ENCODE measurements at regions not wholly inside any gene's neighbourhood (a gene's known extent, or its start where the extent isn't known, plus 50 kb on each side); places are given as distances from the start of the nearest gene placed in this dataset.

DNA sequence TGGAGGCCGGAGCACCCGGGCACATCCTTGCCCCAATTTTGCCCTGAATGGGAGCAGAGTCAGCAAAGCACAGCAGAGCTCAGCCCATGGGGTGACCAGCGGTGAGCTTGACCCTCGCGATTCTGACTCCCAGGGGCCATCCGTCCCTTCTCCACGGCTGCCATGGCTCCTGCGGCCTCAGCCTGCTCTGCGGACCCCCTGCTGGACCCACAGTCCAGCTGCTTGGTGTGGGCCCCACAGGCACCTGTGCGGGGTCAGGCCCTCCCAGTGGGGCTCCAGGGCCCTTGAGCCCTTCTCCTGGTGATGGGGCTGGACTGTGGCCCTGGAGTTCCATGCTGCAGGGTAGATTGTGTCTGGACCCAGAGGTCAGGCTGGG is 144.2 kb downstream of the ENGASE start:
- no peak for DNase-seq (ENCODE audit: low read depth)

DNA sequence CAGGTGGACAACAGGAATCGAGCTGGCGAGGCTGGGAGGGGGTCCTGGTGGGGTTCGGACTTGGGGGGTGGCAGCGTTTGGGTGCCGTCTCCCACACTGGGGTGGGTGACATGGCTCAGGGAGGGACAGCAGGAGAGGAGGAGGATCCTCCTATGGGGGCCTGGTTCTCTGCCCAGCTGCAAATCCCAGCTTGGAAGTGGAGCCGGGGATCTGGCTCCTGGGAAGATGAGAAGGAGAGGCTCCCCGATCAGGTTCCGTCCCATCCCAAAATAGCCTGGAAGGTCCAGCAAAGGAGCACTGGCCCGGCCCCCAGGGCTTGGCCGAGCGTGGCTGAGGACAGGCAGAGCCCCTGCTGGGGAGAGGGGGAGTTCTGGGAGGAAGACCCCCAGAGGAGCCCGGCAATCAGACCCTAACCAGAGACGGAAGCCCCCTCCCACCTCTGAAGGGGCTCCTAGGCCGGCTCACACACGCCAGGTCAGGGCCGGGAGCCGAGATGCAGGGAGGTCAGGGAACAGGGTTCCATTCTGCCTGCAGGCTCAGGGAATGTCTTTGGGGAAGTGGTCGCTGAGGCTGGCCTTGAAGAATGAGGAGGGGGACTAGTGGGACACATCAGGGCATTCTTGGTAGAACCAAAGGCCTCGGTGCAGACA is 143.7 kb downstream of the ENGASE start:
- no peak for DNase-seq (ENCODE audit: low read depth)

DNA sequence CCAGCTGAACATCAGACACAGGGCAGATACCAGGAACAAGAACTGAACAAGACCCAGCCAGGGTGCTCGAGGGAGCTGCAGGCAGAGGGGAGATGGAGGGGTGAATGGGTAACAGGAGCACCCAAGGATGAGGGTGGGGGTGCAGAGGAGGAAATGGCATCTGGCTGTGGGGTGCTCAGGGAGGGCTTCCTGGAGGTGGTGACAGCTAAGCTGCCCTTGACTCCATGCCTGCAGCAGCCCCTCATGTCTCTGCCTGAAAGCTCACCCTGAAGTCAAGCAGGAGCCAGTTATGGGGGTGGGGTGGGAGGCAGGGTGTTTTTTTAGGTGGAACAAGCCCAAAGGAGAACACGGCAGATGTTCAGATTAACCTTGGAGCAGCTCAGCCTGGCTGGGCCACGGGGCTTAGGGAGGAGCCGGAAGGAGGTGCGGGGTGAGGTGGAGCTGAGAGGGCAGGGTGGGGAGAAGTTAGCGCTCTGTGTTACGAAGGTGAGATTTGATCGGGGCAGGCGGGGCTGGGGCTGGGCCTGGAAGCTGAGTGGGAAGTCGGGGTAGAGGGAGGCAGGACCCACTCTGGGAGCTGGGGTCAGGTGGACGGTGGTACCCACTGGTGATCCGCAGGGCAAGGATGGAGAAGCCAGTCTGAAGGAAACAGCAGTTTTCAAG is 143.0 kb downstream of the ENGASE start:
- no peak for DNase-seq (ENCODE audit: low read depth)

DNA sequence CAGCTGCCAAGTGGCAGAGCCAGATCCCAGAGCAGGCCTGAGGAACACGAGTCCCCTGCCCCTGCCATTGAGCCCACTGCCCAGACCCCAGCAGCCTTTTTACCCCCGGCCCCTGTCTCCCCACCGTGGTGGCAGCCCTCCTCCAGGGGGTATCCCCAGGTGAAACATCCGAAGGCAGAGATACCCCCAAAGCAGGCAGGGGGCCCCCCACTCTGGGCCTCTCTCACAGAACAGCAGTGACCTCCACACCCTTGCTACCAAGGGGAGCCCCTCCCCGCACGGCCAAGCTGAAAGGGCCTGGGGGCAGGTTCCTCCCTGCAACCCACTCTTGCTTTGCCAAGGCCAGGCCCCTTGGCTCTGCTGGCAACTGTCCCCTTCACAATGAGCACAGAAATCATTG is 142.2 kb downstream of the ENGASE start:
- DNase-seq (ENCODE audit: low read depth) = no peak

DNA sequence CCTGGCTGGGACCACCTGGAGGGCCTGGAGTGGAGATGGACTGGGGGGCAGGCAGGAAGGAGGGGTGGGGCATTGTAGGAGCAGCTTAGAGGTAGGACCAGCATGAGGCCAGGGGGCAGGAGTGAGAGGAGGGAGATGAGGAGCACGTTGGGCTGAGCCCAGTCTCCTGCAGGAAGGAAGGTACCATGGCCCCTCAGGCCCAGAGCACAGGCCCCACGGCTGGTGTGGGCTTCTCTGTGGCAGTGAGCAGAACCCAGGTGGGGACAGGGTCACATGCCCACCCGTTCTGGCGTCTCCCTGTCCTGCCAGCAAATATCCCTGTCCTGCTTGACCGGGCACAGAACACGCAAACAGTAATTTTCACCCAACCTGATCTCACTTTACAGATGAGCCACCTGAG is 141.8 kb downstream of the ENGASE start:
- DNase-seq (ENCODE audit: low read depth) = no peak

DNA sequence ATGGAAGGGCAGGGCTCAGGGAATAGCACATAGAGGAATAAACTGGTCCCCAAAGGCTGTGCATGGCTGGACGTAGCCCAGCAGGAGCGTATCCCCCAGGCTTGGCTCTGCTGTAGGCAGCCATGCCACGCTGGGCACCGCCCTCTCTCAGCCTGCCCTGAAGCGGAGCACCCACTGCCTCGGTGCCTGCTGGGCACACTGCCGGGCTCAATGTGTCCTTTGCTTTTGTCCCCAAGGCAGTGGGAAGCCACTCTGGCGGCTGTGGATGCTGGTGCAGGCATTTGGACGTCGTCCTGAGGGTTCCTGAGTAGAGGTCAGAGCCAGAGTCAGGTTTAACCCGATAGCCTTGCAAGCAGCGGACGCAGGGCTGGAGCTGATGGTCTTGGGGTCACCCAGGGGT is 141.0 kb downstream of the ENGASE start:
- DNase-seq (ENCODE audit: low read depth) = no peak

DNA sequence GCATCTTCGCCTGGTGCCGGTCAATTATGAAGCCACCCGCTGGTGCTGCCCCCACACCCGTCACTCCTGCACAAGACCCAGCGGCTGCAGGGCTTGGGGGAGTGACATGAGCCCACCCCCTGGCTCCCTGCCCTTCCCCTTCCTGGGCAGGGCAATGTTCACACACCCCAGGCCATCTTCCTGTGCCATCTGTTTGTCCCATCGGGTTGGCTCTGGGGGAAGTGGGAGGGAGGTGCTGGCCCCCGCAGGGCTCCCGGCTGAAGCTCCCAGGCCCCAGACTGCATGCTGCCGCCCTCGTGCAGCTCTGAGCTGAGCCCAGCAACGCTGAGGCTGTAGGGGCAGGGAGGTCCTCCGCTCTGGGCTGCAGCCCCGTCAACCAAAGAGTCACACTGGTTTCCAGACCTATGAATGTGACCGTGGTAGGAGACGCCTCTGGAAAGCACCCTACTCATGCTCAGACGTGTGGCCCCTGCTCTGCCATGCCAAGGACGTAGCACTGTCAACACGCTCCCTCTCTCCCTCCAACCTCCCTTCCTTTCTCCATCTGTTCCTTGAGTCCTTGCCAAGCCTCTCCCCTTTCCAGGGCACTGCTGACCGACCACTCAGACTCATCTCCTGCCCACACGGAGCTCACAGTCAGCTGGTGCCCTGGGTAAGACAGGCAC is 140.4 kb downstream of the ENGASE start:
- no peak for DNase-seq (ENCODE audit: low read depth)

DNA sequence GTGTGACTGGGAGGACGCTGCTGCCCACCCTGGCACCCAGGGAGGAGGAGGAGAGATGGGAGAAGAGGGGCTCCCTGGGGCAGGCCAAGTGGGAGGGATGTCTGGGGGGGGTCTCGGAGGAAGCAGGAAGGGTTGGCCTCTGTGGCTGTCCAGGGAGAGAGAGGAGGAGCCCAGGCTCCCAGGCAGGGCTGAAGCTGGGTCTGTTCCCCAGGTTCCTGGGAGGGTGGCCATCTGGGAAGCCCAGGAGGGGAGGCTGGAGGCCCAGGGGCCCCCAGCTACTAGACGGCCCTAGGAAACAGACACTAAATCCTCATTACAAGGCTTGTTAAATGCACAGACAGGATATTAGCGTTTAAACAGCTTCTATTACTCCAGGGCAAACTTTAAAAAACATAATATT is 139.8 kb downstream of the ENGASE start:
- no peak for DNase-seq (ENCODE audit: low read depth)

DNA sequence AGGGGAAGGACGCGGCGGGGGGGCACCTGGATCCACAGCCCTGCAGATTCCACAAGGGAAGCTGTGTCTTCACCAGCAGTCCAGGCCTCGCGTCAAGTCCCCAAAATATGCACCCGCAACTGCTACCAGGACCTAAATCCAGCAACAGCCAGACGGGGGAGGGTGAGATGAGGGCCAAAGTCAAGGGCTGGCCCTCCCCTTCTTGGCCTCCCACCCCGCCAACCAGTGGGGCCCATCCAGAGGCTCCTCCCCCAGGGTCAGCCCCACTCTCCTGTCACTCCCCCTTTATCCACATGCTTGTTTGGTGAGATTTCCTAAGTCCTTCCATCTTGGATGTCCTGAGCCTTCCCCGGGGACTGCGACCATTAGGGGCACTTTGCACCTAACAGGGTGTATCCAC is 138.7 kb downstream of the ENGASE start:
- DNase-seq (ENCODE audit: low read depth) = no peak

DNA sequence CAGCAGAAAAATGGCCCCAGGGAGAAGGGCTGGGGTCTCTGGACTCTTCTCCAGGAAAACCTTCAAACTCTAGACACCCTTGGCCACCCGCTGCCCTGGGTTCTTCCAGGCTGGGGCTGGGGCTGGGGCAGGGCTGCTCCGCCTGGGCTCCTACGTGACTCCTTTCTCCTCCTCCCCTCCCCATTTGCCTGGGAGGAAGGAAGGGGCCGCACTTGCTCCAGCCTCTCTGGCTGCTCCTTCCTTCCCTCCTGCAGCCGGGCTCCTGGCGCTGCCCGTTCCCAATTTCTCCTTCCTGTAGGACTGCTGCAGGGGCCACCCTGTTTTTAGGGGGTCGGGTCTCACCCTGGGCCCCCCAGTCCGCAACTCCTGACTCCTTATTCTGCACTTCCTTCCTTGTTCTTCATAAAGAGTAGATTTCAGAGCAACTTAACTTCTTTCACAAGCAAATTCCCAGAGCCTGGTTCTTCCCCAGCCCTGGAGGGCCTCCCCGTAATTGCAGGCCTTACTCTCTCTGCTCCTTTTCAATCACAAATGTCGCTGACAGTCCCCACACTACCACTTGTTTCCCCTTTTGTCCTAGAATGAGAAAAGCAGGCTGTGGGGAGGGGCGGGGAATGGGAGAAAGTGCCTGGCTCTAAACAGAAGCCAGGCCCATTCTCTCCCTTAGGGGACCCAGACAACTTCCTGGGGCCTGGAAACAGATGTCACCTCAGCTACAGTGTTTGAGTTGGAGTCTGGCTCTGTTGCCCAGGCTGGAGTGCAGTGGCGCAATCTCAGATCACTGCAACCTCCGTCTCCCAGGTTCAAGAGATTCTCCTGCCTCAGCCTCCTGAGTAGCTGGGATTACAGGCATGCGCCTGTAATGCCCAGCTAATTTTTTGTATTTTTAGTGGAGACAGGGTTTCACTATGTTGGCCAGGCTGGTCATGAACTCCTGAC is 137.8 kb downstream of the ENGASE start:
- DNase-seq (ENCODE audit: low read depth) = no peak

DNA sequence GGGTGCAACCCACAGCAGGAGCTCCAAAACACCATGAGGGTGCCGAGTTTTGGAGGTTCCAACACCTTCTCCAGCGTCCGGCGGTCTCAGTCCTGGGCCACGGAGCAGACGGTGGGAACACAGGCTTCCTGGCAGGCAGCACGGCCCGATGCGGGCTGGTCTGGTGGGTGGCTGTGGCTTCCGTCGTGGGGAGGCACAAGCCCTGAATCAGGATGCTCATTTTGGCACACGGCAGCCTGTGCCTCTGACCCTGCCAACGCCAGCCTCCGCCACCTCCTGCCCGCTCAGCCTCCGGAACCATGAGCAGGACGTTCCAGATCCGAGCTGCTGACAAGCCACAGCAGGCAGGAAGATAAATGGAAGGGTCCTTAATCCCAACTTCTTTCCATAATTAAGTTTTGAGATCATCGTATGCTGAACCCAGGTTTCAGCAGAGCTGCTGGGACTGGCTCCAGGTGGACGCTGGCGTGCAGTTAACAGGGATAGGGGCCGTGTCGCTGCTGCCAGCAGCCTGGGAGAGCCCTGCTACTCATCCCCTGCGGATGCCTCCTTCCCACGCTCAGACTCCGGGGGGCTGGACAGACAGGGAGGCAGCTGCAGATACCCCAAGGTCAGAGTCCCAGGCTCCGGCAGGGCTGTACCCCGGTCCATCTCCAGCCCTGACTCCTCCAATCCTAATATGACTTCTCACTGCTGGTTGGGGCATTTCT is 136.6 kb downstream of the ENGASE start:
- no peak for DNase-seq (ENCODE audit: low read depth)

DNA sequence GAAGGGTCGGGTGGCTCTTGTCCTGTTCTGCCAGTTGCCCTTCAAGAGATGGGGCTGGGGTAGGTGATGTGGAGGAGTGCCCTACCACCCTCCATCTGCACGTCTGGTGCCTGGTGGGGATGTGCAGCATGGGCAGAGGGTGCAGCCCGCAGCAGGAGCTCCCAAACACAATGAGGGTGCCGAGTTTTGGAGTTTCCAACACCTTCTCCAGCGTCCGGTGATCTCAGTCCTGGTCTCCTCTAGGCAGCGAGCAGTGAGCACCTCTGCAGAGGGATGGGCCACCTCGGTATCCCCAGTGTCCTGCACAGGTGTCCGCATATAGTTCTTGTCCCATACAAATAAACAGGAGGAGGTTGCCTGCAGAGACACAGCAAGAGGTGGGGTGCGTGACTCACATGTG is 136.0 kb downstream of the ENGASE start:
- no peak for DNase-seq (ENCODE audit: low read depth)

DNA sequence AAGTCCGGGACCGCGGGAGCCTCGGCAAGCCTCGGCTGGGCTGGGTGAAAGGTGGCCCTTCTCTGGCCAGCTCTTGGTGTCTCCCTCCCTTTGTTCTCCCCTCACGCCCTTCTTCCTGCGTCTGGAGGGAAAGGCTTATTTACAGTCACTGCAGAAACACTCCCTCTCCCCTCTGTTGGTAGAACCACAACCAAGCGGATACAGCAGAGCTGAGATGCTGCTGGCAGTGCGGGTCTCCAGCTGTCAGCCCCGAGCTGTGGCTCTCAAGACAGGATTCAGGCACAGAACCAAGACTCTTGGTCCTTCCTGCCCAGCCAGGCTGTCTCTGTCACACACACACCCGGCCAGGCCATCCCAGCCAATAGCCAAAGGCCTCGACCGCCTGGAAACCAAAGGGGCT is 133.3 kb downstream of the ENGASE start:
- DNase-seq (ENCODE audit: low read depth) = no peak

DNA sequence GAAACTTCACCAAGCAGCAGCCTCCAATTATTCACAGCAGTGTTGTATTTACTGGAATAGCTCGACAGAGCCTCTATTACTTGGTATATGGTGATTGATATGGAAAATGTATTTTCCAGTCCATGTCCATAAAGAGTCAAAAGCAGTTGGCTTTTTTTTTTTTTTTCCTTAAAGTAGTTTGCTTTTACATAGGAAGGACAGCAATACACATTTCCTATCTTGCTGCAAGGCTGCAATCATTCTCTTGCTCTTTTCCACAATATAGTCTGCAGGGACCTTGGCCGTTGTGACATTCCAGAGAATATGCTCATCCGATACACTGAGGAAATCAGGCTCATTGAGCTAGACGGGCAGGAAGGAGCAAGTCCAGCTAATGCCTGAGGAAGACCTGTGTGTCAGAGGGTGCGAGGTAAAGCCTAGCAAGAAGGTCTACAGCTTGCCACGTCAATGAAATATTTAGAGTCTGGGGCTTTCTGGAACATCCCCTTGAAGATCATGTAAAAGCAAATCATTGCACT is 131.1 kb downstream of the ENGASE start:
- no peak for DNase-seq (ENCODE audit: low read depth)

DNA sequence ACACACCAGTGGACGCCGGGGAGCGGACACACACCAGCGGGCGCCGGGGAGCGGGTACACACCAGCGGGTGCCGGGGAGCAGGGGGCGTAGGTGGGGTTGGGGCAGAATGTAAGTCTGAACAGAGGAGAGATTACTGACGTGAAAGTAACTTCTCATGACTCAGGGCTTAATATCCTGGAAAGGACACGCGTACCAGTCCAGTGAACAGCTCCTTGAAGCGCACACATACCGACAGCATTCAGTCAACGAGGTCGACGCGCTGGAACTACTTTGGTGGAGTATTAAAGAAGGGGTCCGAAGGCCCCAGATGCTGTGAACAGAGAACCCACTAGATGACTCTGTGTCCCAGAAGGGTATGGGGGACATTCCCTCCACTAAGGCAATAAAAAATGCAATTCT is 129.6 kb downstream of the ENGASE start:
- no peak for DNase-seq (ENCODE audit: low read depth)

DNA sequence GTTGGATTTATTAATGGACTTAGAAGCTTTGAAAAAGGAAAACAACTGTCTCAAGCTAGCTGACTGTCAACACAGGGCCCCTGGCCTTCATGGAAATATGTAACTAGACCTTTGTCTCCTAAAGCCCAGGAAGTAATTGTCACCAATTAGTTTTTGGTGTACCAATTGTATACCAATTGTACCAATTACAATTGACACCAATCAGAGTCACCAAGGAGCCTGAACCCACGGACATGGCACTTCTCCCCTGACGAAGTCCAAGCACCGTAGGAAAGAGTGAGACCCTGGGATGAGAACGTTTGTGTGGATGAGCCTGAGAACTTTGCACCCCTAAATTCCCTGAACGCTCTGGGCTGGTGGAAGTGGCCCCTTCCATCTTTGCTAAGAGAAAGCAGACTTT is 129.0 kb downstream of the ENGASE start:
- DNase-seq (ENCODE audit: low read depth) = no peak

DNA sequence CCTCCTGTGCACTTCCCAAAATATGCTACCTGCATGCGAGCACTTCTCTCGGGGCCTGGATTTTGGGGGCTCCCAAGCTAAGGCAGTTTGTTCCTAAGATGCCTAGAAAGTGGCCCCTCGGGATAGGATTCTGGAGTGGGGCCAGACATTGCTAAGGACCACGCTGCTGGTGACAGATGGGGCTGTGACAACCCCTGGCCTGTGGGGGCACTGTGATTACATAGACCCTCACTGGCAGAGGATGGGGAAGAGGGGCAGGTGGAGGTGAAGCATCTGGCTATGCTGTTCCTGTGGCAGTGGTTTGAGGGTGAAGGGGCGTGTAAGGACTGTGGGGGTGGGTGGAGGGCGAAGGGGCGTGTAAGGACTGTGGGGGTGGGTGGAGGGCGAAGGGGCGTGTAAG is 128.4 kb downstream of the ENGASE start:
- no peak for DNase-seq (ENCODE audit: low read depth)

DNA sequence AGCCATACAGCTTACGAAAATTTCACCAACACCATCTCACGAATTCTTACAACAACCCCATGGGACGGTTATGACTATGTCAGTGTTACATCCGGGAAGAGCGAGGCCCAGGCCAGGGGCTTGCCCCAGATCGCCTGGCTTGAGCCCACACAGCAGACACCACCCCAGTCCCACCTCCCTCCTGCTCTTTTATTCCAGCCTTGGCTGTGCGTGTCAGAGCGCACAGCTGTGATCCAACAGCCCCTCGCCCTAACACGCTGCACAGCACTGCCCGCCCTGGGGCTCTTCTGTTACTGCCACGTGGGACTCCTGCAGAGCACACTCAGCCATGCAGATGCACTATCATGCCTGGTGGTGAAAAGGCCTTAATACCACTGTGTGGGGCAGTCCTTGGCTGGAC is 127.9 kb downstream of the ENGASE start:
- DNase-seq (ENCODE audit: low read depth) = no peak

DNA sequence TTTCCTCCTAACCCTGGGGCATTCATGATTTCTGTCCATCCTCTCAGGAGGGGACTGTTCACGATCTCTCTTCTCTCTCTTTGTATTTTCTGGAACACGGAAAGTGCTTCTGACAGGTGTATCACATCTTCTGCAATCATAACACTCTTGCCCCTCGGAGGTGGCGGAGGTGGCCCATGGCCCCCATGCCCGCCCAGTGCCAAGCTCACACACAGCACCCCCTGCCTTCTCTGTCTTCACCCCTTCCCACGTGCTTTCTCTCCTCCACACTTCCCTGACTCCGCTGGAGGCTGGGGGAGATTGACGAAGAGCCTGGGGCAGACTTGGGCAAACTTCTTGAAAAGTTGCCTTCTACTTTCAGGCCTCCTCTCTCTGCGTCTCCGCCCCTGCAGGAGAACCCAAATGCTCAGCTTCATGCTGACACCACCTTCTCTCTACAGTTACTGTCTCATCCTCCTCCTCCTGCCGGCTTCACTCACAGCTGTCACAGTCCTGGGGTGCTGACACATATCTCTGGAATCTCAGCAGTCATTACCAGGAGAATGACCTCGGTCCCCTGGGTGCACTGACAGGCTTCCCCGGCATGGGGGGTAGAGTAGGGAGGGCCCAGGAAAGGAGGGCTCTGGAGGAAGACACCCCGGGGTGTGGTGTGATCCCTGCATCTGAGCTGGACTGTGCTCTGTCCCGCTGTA is 127.1 kb downstream of the ENGASE start:
- DNase-seq (ENCODE audit: low read depth) = no peak

DNA sequence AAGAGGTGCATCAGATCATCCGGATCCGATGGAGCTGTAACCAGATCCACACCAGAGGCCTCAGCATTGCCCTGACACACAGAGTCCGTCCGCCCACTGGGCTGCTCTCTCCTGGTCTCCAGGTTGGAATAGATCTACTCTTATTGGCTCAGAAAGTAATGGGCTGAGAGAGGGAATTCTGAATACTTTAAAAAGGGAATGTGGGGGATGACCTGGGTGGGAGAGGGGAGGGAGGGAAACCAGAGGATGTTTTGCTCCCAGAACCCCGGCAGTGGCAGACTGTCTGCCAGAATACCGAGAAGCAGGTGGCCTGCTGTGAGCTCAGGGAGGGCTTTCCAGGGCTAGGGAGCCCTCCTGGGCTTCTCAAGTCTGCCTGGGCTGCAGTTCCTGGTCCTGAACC is 126.5 kb downstream of the ENGASE start:
- DNase-seq (ENCODE audit: low read depth) = no peak

DNA sequence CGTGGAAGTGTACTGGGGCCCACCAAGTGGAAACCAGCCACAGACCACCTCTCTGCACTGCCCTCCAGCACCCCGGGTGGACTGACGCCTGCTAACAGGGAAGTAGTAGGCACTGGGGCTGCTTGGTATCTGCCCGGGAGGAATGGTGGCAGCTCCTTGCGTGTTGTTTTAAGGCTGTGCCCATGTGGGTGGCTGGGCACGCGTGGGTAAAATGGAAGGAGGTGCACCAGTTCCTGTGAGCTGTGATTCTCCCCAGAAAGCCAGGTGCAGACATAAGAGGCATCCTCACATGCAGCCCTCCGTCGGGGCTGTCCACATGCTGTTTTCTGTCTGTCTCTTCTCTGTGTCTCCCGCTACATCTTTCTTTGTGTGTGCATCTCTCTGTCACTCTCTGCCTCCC is 122.3 kb downstream of the ENGASE start:
- DNase-seq (ENCODE audit: low read depth) = no peak

Data from activated T-cell treated with anti-CD3 and anti-CD28 coated beads for 24 hours (primary cell).